ENCODE measurements at regions not wholly inside any gene's neighbourhood (a gene's known extent, or its start where the extent isn't known, plus 50 kb on each side); places are given as distances from the start of the nearest gene placed in this dataset.

DNA sequence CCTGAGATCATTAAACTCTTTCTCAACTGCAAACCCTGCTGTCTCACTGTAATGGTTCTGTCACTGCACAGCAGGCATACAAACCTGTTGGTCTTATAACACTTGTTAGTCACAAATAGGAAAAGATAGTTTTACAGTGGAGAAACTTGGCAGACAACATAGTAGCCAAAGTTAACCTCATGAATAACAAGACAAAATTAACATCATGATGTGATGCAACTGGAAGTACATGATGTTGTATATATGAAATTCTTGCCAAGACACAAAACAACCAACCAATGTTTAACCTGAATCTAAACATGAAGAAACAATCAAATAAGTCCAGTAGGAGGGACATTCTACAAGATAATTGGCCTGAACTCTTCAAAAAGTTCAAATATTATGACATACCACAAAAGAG is 189.3 kb downstream of the RNF152 start:
- TF ChIP-seq, protein P1, sequence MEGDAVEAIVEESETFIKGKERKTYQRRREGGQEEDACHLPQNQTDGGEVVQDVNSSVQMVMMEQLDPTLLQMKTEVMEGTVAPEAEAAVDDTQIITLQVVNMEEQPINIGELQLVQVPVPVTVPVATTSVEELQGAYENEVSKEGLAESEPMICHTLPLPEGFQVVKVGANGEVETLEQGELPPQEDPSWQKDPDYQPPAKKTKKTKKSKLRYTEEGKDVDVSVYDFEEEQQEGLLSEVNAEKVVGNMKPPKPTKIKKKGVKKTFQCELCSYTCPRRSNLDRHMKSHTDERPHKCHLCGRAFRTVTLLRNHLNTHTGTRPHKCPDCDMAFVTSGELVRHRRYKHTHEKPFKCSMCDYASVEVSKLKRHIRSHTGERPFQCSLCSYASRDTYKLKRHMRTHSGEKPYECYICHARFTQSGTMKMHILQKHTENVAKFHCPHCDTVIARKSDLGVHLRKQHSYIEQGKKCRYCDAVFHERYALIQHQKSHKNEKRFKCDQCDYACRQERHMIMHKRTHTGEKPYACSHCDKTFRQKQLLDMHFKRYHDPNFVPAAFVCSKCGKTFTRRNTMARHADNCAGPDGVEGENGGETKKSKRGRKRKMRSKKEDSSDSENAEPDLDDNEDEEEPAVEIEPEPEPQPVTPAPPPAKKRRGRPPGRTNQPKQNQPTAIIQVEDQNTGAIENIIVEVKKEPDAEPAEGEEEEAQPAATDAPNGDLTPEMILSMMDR (IDR thresholded peaks at IDR 0.05 in 2 of 3, conservative IDR thresholded peaks at IDR 0.05 in 1 of 3; ENCODE audit: borderline replicate concordance in 1 of 3, insufficient read depth in 1 of 3, low read depth in 2 of 3, low read length in 2 of 3) = no peak
- TF ChIP-seq POLR2A (IDR thresholded peaks at IDR 0.05; ENCODE audit: borderline replicate concordance, extremely low read depth, insufficient read depth, insufficient read length) (no peak), EZH2 (IDR thresholded peaks at IDR 0.05) (no peak), MAX (IDR thresholded peaks at IDR 0.05) (no peak), TCF7L2 (IDR thresholded peaks at IDR 0.05; ENCODE audit: borderline replicate concordance, extremely low read depth, insufficient read depth, insufficient read length) (no peak), EGR1 (IDR thresholded peaks at IDR 0.05; ENCODE audit: low read depth) (no peak), FOSL1 (IDR thresholded peaks at IDR 0.05; ENCODE audit: low read depth) (no peak), POLR2AphosphoS5 (IDR thresholded peaks at IDR 0.05; ENCODE audit: low read depth, low read length) (no peak), REST (IDR thresholded peaks at IDR 0.05; ENCODE audit: low read depth) (no peak), EZH2phosphoT487 (IDR thresholded peaks at IDR 0.05; ENCODE audit: borderline replicate concordance) (no peak), RAD21 (IDR thresholded peaks at IDR 0.05; ENCODE audit: low read depth) (no peak)

Data from HCT116 (cell line).